Prostate gland (tissue), 2 donors: ENCODE measurements at regions not wholly inside any gene's neighbourhood (a gene's known extent, or its start where the extent isn't known, plus 50 kb on each side); places are given as distances from the start of the nearest gene placed in this dataset.
A peak's percentile ranks its signal among the peaks of the same experiment; 100 is the strongest.

Source experiments
- DNase-seq: peaks from one replicate; pipeline ENCODE4 v3.0.0-alpha.2; 2019; ENCODE audit warnings: low spot score
- H3K27ac ChIP-seq, 2 donors: fragments of 200-600 bp; sonication (generic); 2 replicates each; pipeline ENCODE4 v1.5.1; 2017 to 2019
- H3K27me3 ChIP-seq: fragments of 200-600 bp; sonication (generic); replicated peaks from 2 replicates; pipeline ENCODE4 v1.5.1; 2019; ENCODE audit not compliant: insufficient read depth
- H3K36me3 ChIP-seq, 2 donors: fragments of 200-600 bp; sonication (generic); 1 replicate in 1 of 2; 2 replicates in 1 of 2; pipeline versions ENCODE4 v1.5.1 to v1.8.1; 2017 to 2019
- H3K4me1 ChIP-seq: fragments of 200-600 bp; sonication (generic); replicated peaks from 2 replicates; pipeline ENCODE4 v1.5.1; 2019
- H3K4me3 ChIP-seq, 2 donors: fragments of 200-600 bp; sonication (generic); 2 replicates each; pipeline ENCODE4 v1.5.1; 2017 to 2019
- H3K9me3 ChIP-seq: fragments of 200-600 bp; sonication (generic); 2 replicates; pipeline ENCODE4 v1.5.1; 2017
- CTCF ChIP-seq, 4 experiments: fragments of 200-600 bp in 2 of 4; fragments of 450-650 bp in 2 of 4; sonication (generic) in 2 of 4; IDR thresholded peaks; 1 replicate in 3 of 4; 2 replicates in 1 of 4; pipeline ENCODE4 v1.5.1; 2016 to 2019; ENCODE audit warnings: antibody characterized with exemption in 4 of 4, mild to moderate bottlenecking in 2 of 4, moderate library complexity in 2 of 4
- POLR2A ChIP-seq: fragments of 450-650 bp; IDR thresholded peaks from one replicate; pipeline ENCODE4 v1.6.1; 2016; ENCODE audit warnings: antibody characterized with exemption, mild to moderate bottlenecking
- POLR2AphosphoS5 ChIP-seq: sonication (generic); formaldehyde crosslinking; IDR thresholded peaks from one replicate; pipeline ENCODE4 v1.6.1; 2017; ENCODE audit warnings: antibody characterized with exemption
- WGBS: methylation state at CpG from one replicate; pipeline ENCODE4 v1.1.5; 2018; 5-methylcytosine and 5-hydroxymethylcytosine counted together
- intact Hi-C: fragments of 100-400 bp; cut with DNase I; formaldehyde crosslinking; loops from one replicate; pipeline ENCODE4 v1.14.2; 2022

- WGBS = 68% methylated on average over 2 of the region's 2 CpGs
These were observed 629.7 kb upstream of the DIPK2B start for GRCh38 chrX:45830343-45830742.

GRCh38 chrX:45824471-45824870 lies 623.8 kb upstream of the DIPK2B start:
- DNase-seq = no peak
- no peaks in the 10 kb centered on the region for H3K9me3 ChIP-seq
- no peak overlapping the region for H3K27ac ChIP-seq
- TF ChIP-seq CTCF (IDR thresholded peaks at IDR 0.05) (peak in 1 of 4 experiments; percentile 46), POLR2A (no peak), POLR2AphosphoS5 (no peak)
- H3K4me3 ChIP-seq = no peak overlapping the region
- intact Hi-C loops = no loop called here
- H3K4me1 ChIP-seq = no peaks in the 10 kb centered on the region
- no peaks in the 10 kb centered on the region for H3K36me3 ChIP-seq
- no peaks in the 10 kb centered on the region for H3K27me3 ChIP-seq
- 59% methylated on average over 6 of the region's 6 CpGs for WGBS

More at GRCh38 chrX:45830343-45830742, 629.7 kb upstream of the DIPK2B start:
- DNase-seq = no peak
- no peak overlapping the region for H3K27ac ChIP-seq
- no peaks in the 10 kb centered on the region for H3K36me3 ChIP-seq
- intact Hi-C loops = no loop called here
- no peak overlapping the region for H3K4me3 ChIP-seq
- TF ChIP-seq POLR2AphosphoS5 (no peak), CTCF (IDR thresholded peaks at IDR 0.05) (no peak), POLR2A (no peak)
- H3K4me1 ChIP-seq = no peaks in the 10 kb centered on the region
- H3K27me3 ChIP-seq = no peaks in the 10 kb centered on the region
- H3K9me3 ChIP-seq = no peaks in the 10 kb centered on the region

GRCh38 chrX:45823536-45823935 lies 622.9 kb upstream of the DIPK2B start:
- H3K27ac ChIP-seq = no peak overlapping the region
- H3K4me1 ChIP-seq = no peaks in the 10 kb centered on the region
- 100% methylated on average over 1 of the region's 1 CpG for WGBS
- no peaks in the 10 kb centered on the region for H3K9me3 ChIP-seq
- H3K4me3 ChIP-seq = no peak overlapping the region
- DNase-seq = no peak
- H3K27me3 ChIP-seq = no peaks in the 10 kb centered on the region
- TF ChIP-seq CTCF (IDR thresholded peaks at IDR 0.05) = no peak
- no peak for TF ChIP-seq POLR2AphosphoS5
- no peak for TF ChIP-seq POLR2A
- intact Hi-C loops = no loop called here
- no peaks in the 10 kb centered on the region for H3K36me3 ChIP-seq

- no peaks in the 10 kb centered on the region for H3K9me3 ChIP-seq
- intact Hi-C loops = no loop called here
- no peaks in the 10 kb centered on the region for H3K4me1 ChIP-seq
- DNase-seq = no peak
- no peaks in the 10 kb centered on the region for H3K27me3 ChIP-seq
- no peak overlapping the region for H3K27ac ChIP-seq
- 91% methylated on average over 3 of the region's 3 CpGs for WGBS
- TF ChIP-seq POLR2AphosphoS5 = no peak
- TF ChIP-seq CTCF (IDR thresholded peaks at IDR 0.05) = no peak
- TF ChIP-seq POLR2A = no peak
- no peak overlapping the region for H3K4me3 ChIP-seq
- no peaks in the 10 kb centered on the region for H3K36me3 ChIP-seq
These were observed 621.4 kb upstream of the DIPK2B start for GRCh38 chrX:45822124-45822523.

- Histone ChIP-seq H3K9me3 (no peaks in the 10 kb centered on the region), H3K27me3 (no peaks in the 10 kb centered on the region), H3K36me3 (no peaks in the 10 kb centered on the region), H3K27ac (no peak overlapping the region), H3K4me3 (no peak overlapping the region), H3K4me1 (no peaks in the 10 kb centered on the region)
- TF ChIP-seq CTCF (IDR thresholded peaks at IDR 0.05) (no peak), POLR2A (no peak), POLR2AphosphoS5 (no peak)
- DNase-seq = no peak
- intact Hi-C loops = no loop called here
- WGBS = 85% methylated on average over 2 of the region's 2 CpGs
These were observed 618.2 kb upstream of the DIPK2B start for GRCh38 chrX:45818913-45819312.
